Chondrocyte (in vitro differentiated cells): ENCODE measurements at regions not wholly inside any gene's neighbourhood (a gene's known extent, or its start where the extent isn't known, plus 50 kb on each side); places are given as distances from the start of the nearest gene placed in this dataset.

ENCODE experiments used
- DNase-seq: peaks from one replicate; pipeline ENCODE4 v3.0.0; 2021; ENCODE audit warnings: mixed read lengths, low spot score
- H3K27ac Mint-ChIP-seq: one replicate; pipeline ENCODE4 v1.8.0; 2021; ENCODE audit warnings: mild to moderate bottlenecking, moderate library complexity, mixed read lengths; ENCODE audit not compliant: unreplicated experiment
- H3K27me3 Mint-ChIP-seq: 2 replicates; pipeline ENCODE4 v1.8.0; 2021; ENCODE audit warnings: low read depth, mixed read lengths
- H3K36me3 Mint-ChIP-seq: 2 replicates; pipeline ENCODE4 v1.8.0; 2021; ENCODE audit warnings: low read depth, mixed read lengths
- H3K4me1 Mint-ChIP-seq: 2 replicates; pipeline ENCODE4 v1.8.0; 2021; ENCODE audit warnings: low read depth, mild to moderate bottlenecking, mixed read lengths
- H3K4me3 Mint-ChIP-seq: one replicate; pipeline ENCODE4 v1.8.0; 2021; ENCODE audit warnings: mild to moderate bottlenecking, moderate library complexity, mixed read lengths; ENCODE audit not compliant: unreplicated experiment
- H3K9me3 Mint-ChIP-seq: 2 replicates; pipeline ENCODE4 v1.8.0; 2021; ENCODE audit warnings: low read depth, mixed read lengths
- CTCF ChIP-seq: fragments of 200-600 bp; sonication (generic); IDR thresholded peaks from 2 replicates; pipeline ENCODE4 v1.5.0; 2021; ENCODE audit warnings: antibody characterized with exemption, mild to moderate bottlenecking, moderate library complexity

- TF ChIP-seq CTCF, result no peak
- Mint-ChIP-seq H3K9me3 (no peaks in the 10 kb centered on the region), H3K4me3 (no peak overlapping the region), H3K4me1 (peaks cover 4% of the 10 kb centered on the region), H3K27ac (no peak overlapping the region), H3K27me3 (no peaks in the 10 kb centered on the region), H3K36me3 (no peaks in the 10 kb centered on the region)
- no peak for DNase-seq
Observed at GRCh38 chr7:84471576-84471975, 277.0 kb upstream of the SEMA3A start.

GRCh38 chr7:84469034-84469433 lies 274.4 kb upstream of the SEMA3A start:
- no peak overlapping the region for H3K27ac Mint-ChIP-seq
- peaks cover 4% of the 10 kb centered on the region for H3K4me1 Mint-ChIP-seq
- H3K9me3 Mint-ChIP-seq, result no peaks in the 10 kb centered on the region
- TF ChIP-seq CTCF, result no peak
- H3K27me3 Mint-ChIP-seq, result no peaks in the 10 kb centered on the region
- no peaks in the 10 kb centered on the region for H3K36me3 Mint-ChIP-seq
- H3K4me3 Mint-ChIP-seq, result no peak overlapping the region
- DNase-seq, result no peak

GRCh38 chr7:84462259-84462658 lies 267.7 kb upstream of the SEMA3A start:
- DNase-seq, result no peak
- Mint-ChIP-seq H3K27me3 (no peaks in the 10 kb centered on the region), H3K4me3 (no peak overlapping the region), H3K27ac (no peak overlapping the region), H3K36me3 (no peaks in the 10 kb centered on the region), H3K9me3 (no peaks in the 10 kb centered on the region), H3K4me1 (no peaks in the 10 kb centered on the region)
- no peak for TF ChIP-seq CTCF

- no peak for TF ChIP-seq CTCF
- no peaks in the 10 kb centered on the region for H3K4me1 Mint-ChIP-seq
Observed at GRCh38 chr7:84461093-84461492, 266.5 kb upstream of the SEMA3A start.

GRCh38 chr7:84455788-84456187 lies 261.2 kb upstream of the SEMA3A start:
- Mint-ChIP-seq H3K36me3 (no peaks in the 10 kb centered on the region), H3K4me1 (no peaks in the 10 kb centered on the region), H3K27ac (no peak overlapping the region), H3K4me3 (no peak overlapping the region), H3K27me3 (no peaks in the 10 kb centered on the region), H3K9me3 (no peaks in the 10 kb centered on the region)
- no peak for TF ChIP-seq CTCF
- DNase-seq, result no peak

More at GRCh38 chr7:84461093-84461492, 266.5 kb upstream of the SEMA3A start:
- H3K27me3 Mint-ChIP-seq, result no peaks in the 10 kb centered on the region
- no peak overlapping the region for H3K27ac Mint-ChIP-seq
- no peak for DNase-seq
- no peaks in the 10 kb centered on the region for H3K9me3 Mint-ChIP-seq
- no peak overlapping the region for H3K4me3 Mint-ChIP-seq
- H3K36me3 Mint-ChIP-seq, result no peaks in the 10 kb centered on the region
